ENCODE measurements at regions not wholly inside any gene's neighbourhood (a gene's known extent, or its start where the extent isn't known, plus 50 kb on each side); places are given as distances from the start of the nearest gene placed in this dataset.

- TF ChIP-seq CTCF (IDR thresholded peaks at IDR 0.05), result no peak
- TF ChIP-seq GATA3 (IDR thresholded peaks at IDR 0.05; ENCODE audit: borderline replicate concordance), result no peak
- TF ChIP-seq CHD2 (IDR thresholded peaks at IDR 0.05; ENCODE audit: low read length, partially characterized antibody), result no peak
- no peak for TF ChIP-seq HDAC2 (IDR thresholded peaks at IDR 0.05)
- TF ChIP-seq CBX8 (IDR thresholded peaks at IDR 0.05), result no peak
- TF ChIP-seq PBX3 (IDR thresholded peaks at IDR 0.05), result no peak
Measured at GRCh38 chr12:28027328-28027727, 54.8 kb upstream of the PTHLH start.
